Pancreas (tissue), 10 donors: ENCODE measurements at regions not wholly inside any gene's neighbourhood (a gene's known extent, or its start where the extent isn't known, plus 50 kb on each side); places are given as distances from the start of the nearest gene placed in this dataset.

ENCODE experiments used
- ATAC-seq, 4 donors: fragments of 200-7000 bp; cut with Tn5 transposase; one replicate each; pipeline versions ENCODE4 v1.8.0 to v1.9.1; 2020; ENCODE audit warnings: mild to moderate bottlenecking in 4 of 4, moderate library complexity in 4 of 4
- DNase-seq, 6 donors: peaks; one replicate each; pipeline ENCODE4 v3.0.0-alpha.2; 2020
- FAIRE-seq: peaks from 2 replicates; lab custom pipeline; 2012; peaks lifted over from hg19 to GRCh38; lab: Jason Lieb, UNC
- H3K27ac ChIP-seq, 4 donors: fragments of 200-600 bp; sonication (generic); 1 replicate in 3 of 4; 2 replicates in 1 of 4; pipeline versions ENCODE4 v1.5.0 to v1.8.0; 2020
- H3K27me3 ChIP-seq, 4 donors: fragments of 200-600 bp; one replicate each; pipeline ENCODE4 v1.8.0; 2021
- H3K36me3 ChIP-seq, 3 donors: fragments of 200-600 bp; sonication (generic) in 1 of 3; one replicate each; pipeline versions ENCODE4 v1.5.0 to v1.8.0; 2020 to 2021
- H3K4me1 ChIP-seq, 3 donors: fragments of 200-600 bp; one replicate each; pipeline ENCODE4 v1.8.0; 2021
- H3K4me3 ChIP-seq, 4 donors: fragments of 200-600 bp; sonication (generic) in 2 of 4; one replicate each; pipeline versions ENCODE4 v1.5.0 to v1.8.0; 2020 to 2021
- H3K9me3 ChIP-seq, 4 donors: fragments of 200-600 bp; one replicate each; pipeline ENCODE4 v1.8.0; 2021
- WGBS, 2 donors: extraction: QIAGEN DNeasy Blood & Tissue Kit; methylation state at CpG; one replicate each; pipeline ENCODE4 v1.1.7; 2013; 5-methylcytosine and 5-hydroxymethylcytosine counted together
- intact Hi-C, 3 donors: fragments of 100-400 bp; cut with DNase I; formaldehyde crosslinking; loops; one replicate each; pipeline versions ENCODE4 v1.11.1 to v1.14.2; 2022
- TF ChIP-seq, protein P1 (sequence below), 4 donors: fragments of 200-600 bp; sonication (generic) in 3 of 4; IDR thresholded peaks; one replicate each; pipeline versions ENCODE4 v1.5.0 to v1.8.0; 2021; ENCODE audit warnings: antibody characterized with exemption in 4 of 4
- donor health status: healthy with polysubstance abuse.
- donor health status: DM: no; HTN: no; CAD: no; lungs with moderate emphysema.
- donor health status: DM: no; HTN: no; CAD: no.
- donor health status: control.
- donor health status: control.
- donor health status: Bipolar disorder and iron deficiency.
- donor health status: DM: yes; HTN: yes; CAD: no.
- donor health status: DM: no; HTN: no; CAD: no.
- donor health status: DM: no; HTN: no; CAD: no.
- donor health status: DM: yes; HTN: yes; CAD: no.

GRCh38 chr18:37709740-37710139 is 144.1 kb upstream of the CELF4 start:
- no peak for DNase-seq
- intact Hi-C loops: no loop called here

DNA sequence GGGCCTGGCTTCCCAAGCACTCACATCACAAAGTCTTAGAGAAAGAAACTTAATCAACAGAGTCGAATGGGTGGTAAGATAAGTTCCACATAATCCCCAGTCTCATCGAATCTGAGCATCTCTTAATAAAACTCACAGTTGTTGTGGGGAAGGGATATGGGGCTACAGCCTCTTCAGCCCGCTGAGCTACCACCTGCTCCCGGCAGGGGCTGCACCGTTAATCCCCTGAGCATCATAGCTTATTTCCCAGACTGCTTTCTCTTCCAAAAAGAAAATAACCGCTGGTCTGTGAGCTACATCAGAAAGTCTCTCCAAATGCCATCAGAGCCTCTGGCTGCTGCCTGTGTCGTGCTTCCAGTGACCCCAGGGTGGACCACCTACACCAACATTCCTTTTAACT is 139.4 kb upstream of the CELF4 start:
- no peak for FAIRE-seq
- Histone ChIP-seq H3K27me3 (no peaks in the 10 kb centered on the region), H3K27ac (no peak overlapping the region), H3K4me1 (no peaks in the 10 kb centered on the region), H3K36me3 (no peaks in the 10 kb centered on the region), H3K4me3 (no peak overlapping the region), H3K9me3 (no peaks in the 10 kb centered on the region)
- intact Hi-C loops: no loop called here
- WGBS, 2 donors: 62 to 76% methylated on average over 7 of the region's 7 CpGs
- TF ChIP-seq, protein P1, sequence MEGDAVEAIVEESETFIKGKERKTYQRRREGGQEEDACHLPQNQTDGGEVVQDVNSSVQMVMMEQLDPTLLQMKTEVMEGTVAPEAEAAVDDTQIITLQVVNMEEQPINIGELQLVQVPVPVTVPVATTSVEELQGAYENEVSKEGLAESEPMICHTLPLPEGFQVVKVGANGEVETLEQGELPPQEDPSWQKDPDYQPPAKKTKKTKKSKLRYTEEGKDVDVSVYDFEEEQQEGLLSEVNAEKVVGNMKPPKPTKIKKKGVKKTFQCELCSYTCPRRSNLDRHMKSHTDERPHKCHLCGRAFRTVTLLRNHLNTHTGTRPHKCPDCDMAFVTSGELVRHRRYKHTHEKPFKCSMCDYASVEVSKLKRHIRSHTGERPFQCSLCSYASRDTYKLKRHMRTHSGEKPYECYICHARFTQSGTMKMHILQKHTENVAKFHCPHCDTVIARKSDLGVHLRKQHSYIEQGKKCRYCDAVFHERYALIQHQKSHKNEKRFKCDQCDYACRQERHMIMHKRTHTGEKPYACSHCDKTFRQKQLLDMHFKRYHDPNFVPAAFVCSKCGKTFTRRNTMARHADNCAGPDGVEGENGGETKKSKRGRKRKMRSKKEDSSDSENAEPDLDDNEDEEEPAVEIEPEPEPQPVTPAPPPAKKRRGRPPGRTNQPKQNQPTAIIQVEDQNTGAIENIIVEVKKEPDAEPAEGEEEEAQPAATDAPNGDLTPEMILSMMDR (IDR thresholded peaks at IDR 0.05): no peak
- ATAC-seq: no peak
- DNase-seq: no peak

More at GRCh38 chr18:37709740-37710139, 144.1 kb upstream of the CELF4 start:
- Histone ChIP-seq H3K27ac (no peak overlapping the region), H3K36me3 (no peaks in the 10 kb centered on the region), H3K4me1 (no peaks in the 10 kb centered on the region), H3K4me3 (no peak overlapping the region), H3K9me3 (no peaks in the 10 kb centered on the region), H3K27me3 (no peaks in the 10 kb centered on the region)
- TF ChIP-seq, protein P1 (IDR thresholded peaks at IDR 0.05): no peak
- WGBS, 2 donors: 52 to 63% methylated on average over 2 of the region's 2 CpGs
- FAIRE-seq: no peak
- no peak for ATAC-seq

- 37 to 39% methylated on average over 2 of the region's 2 CpGs for WGBS, 2 donors
- Histone ChIP-seq H3K4me3 (no peak overlapping the region), H3K4me1 (no peaks in the 10 kb centered on the region), H3K9me3 (no peaks in the 10 kb centered on the region), H3K36me3 (no peaks in the 10 kb centered on the region), H3K27ac (no peak overlapping the region), H3K27me3 (no peaks in the 10 kb centered on the region)
- intact Hi-C loops: no loop called here
- TF ChIP-seq, protein P1 (IDR thresholded peaks at IDR 0.05): no peak
- DNase-seq: no peak
- no peak for ATAC-seq
- no peak for FAIRE-seq
Measured at GRCh38 chr18:37702841-37703240, 137.2 kb upstream of the CELF4 start.

- no peak for FAIRE-seq
- 34 to 41% methylated on average over 3 of the region's 3 CpGs for WGBS, 2 donors
- no peak for DNase-seq
Measured at GRCh38 chr18:37701967-37702366, 136.4 kb upstream of the CELF4 start.

DNA sequence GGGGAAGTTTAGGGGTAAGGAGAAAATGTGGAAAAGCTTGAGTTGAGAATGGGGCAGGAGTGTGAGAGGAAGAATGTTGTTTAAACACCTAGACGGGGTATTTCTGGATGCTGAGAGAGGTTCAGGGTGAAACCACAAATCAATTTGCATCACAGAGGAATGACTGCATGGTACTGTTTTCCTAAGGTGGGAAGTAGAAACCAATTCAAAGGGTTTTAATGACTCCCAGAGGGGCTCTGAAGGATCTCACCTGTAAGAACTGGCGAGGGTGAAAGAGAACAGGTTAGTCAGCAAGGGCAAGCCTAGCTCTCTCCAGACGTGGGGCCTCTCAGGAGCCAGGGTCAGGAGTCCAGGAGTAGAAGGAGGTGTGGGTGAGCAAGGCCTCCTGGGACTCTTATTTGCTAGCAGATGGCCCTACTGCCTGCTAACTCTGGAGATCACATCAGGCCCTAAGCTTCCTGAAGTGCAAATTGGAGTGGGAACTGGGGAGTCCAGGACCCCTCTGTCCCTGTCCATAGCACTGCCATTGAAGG is 133.0 kb upstream of the CELF4 start:
- no peaks in the 10 kb centered on the region for H3K27me3 ChIP-seq
- no peaks in the 10 kb centered on the region for H3K9me3 ChIP-seq
- intact Hi-C loops: no loop called here
- TF ChIP-seq, protein P1 (IDR thresholded peaks at IDR 0.05): no peak
- FAIRE-seq (no peak), ATAC-seq (no peak), DNase-seq (no peak)
- H3K36me3 ChIP-seq: no peaks in the 10 kb centered on the region
- no peak overlapping the region for H3K27ac ChIP-seq
- no peaks in the 10 kb centered on the region for H3K4me1 ChIP-seq
- WGBS, 2 donors: 48% methylated on average over 3 of the region's 3 CpGs
- H3K4me3 ChIP-seq: no peak overlapping the region

More at GRCh38 chr18:37701967-37702366, 136.4 kb upstream of the CELF4 start:
- H3K27me3 ChIP-seq: no peaks in the 10 kb centered on the region
- no peaks in the 10 kb centered on the region for H3K4me1 ChIP-seq
- no peaks in the 10 kb centered on the region for H3K9me3 ChIP-seq
- TF ChIP-seq, protein P1 (IDR thresholded peaks at IDR 0.05): no peak
- no peak for ATAC-seq
- intact Hi-C loops: no loop called here
- H3K4me3 ChIP-seq: no peak overlapping the region
- H3K36me3 ChIP-seq: no peaks in the 10 kb centered on the region
- H3K27ac ChIP-seq: no peak overlapping the region
